Stimulated activated CD4-positive, alpha-beta T cell treated with anti-CD3 and anti-CD28 coated beads, Interleukin-12 subunit alpha, Interleukin-12 subunit beta, amount 100 ng/mL, for 24 hours (primary cell): ENCODE measurements at regions not wholly inside any gene's neighbourhood (a gene's known extent, or its start where the extent isn't known, plus 50 kb on each side); places are given as distances from the start of the nearest gene placed in this dataset.

Source experiments
- DNase-seq, 2 experiments: peaks; one replicate each; pipeline ENCODE4 v3.0.0-alpha.2; 2020; ENCODE audit warnings: low read depth in 2 of 2

DNA sequence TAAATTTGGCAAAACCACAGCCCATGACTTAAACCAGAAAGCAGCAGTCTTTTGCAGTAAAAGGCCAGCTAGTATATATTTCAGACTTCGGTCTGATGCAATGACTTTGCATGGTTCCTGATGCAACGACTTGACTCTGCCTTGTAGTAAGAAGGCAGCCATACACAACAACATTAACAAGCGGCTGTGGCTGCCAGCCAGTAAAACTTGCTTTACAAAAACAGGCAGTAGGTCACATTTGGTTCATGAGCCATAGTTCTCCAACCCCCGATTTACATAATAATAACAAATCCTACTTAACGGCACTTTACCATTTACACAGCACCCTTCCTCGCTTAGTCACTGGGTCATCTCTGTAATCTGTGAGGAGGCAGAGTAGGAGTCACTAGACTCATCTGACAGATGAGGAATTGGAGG lies 410.3 kb downstream of the LRATD1 start:
- no peak for DNase-seq

DNA sequence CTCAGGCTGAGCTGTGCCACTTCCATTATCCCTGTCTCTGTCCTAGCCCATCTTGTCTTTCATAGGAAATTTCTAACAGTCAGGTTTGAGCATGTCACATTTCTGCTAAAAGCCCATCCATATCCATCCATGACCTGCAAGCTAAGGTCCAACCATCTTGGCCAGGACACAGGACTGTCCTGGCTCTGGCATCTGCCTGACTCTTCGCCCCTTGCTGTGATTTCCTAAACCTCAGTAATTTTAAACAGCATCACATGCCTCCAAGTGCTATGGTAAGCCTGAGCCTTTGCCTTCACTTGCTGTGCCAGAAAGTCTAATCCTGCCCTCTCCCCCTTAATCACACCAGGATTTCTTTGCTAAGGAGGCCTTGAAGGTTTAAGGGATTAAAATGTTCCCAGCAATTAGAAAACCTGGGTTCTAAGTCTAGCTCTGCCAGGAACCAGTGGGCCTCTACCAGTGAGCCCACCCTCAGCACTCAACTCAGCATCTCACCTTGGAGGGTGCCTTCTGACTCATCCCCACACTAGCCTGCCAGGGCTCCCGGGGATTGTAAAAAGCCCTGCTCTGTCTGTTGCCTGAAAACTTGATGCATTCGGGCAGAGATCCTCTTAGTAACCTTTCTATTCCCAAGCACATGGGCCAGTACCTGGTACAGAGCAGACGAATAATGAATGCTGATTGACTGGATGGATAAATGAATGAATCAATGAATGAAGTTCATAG lies 411.0 kb downstream of the LRATD1 start:
- DNase-seq, result no peak

DNA sequence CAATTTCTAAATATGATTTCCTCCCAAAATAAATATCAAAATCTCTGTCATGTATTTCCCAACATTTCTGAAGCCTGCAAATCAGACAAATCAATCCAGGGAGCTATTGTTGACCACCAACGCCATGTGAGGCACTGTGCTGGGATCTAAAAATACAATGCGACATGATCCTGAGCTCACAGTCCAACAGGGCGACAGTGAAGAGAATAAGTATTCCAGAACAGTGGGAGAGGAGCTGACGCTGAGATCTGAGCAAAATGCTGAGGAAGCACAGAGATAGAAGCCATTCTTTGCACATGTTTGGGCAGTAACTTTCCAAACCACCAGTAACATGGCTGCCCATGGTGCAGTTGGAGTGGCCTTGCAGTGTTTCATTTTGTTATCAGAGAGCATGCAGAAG lies 412.5 kb downstream of the LRATD1 start:
- DNase-seq, result no peak

DNA sequence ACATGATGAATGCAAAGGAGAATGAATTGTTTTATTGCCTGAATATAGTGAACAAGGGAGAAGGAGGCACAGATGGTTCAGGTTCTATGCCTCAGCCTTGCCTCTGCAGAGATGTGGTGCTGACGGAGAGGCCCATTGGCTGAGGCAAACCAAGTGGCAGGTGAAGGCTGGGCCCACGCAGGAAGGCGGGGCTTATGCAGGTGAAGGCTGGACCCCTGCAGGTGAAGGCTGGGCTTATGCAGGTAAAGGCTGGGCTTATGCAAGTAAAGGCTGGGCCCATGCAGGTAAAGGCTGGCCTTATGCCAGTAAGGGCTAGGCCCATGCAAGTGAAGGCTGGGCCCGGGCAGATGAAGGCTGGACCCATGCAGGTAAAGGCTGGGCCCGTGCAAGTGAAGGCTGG lies 414.7 kb downstream of the LRATD1 start:
- DNase-seq, result no peak

GRCh38 chr2:15048000-15048399 lies 415.5 kb downstream of the LRATD1 start:
- no peak for DNase-seq

DNA sequence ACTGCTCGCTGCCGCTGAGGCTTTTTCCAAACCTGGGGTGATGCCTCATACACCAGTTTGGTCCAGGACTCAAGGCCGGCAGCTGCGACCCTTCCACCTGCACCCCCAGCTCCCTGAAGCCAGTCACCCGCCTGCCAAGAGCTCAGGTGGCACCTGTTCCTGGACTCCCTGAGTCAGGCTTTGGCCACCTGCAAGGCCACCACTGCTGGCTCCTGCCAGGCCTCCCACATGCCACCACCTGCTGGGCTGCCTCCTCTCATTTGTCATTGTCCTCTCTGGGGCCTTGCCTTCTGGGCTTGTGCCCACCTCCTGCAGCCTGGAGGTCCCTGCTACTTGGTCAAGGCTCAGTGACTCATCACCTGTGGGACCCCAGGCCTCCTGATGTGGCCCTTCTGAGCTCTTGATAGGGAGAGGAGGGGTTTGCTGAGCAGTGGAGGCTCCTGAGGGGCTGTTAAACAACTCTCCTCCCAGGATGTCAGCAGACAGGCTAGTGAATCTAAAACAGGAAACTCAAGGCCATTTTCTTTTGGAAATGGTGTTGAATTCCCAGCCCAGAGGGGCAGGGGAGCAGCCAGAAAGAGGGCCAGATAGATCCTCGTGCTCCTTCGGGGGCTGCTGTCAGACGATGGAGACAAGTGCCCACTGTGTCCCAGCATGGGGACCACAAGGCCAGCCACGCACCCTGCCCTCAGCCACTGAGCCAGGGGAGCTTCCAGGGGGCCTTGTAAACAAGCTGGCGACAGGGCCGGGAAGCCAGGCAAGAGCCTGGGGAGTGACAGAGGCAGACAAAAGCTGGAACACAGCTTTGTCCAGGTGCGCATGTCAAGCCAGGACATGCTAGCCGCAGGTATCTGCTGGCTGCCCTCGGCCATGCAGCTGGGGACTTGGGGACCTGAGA lies 416.8 kb downstream of the LRATD1 start:
- no peak for DNase-seq

- DNase-seq, result no peak
Measured at GRCh38 chr2:15050483-15050882, 418.0 kb downstream of the LRATD1 start.

DNA sequence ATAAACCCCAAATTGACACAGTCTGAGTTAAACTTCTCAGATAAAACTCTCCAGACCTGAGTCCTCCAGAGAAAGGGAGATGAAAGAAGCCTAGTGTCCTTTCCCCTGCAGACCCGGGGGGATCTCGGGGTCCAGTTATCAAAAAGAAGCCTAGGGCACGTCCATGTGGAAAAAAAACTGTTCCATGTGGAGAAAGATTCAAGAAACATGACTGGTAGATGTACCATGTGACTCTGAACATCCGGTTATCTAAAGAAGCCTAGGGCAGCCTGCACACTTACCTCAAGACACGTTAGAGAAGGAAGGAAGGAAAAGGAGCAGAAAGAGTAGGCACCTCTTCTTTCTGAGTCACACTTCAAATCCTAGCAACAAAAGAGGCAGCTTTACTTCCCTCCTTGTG lies 421.0 kb downstream of the LRATD1 start:
- DNase-seq, result no peak

DNA sequence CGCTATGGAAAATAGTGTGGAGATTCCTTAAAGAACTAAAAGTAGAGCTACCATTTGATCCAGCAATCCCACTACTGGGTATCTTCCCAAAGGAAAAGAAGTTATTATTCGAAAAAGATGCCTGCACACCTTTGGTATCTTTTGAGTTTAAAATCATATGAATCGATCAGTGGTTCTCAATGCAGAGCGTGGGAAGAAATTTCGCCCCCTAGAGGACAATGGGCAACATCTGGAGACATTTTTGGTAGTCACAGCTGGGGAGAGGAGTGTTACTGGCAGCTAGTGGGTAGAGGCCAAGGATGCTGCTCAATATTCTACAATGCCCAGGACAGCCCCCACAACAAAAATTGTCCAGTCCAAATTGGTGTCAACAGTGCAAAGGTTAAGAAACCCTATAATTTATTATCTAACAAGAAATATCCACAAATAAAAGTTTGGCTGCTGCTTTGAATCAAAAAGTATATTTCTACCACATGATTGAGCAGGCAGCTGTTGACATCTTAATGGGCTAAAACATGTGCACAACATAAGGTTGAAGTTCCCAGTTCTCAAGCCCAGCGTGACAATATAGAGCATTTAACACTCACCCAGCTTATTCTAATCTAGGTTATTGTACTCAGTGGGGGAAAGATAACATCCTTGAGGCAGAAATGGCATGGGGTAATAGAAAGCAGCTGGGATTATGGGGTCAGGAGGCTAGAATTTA lies 425.7 kb downstream of the LRATD1 start:
- peak in 1 of 2 experiments; percentile 4 for DNase-seq

DNA sequence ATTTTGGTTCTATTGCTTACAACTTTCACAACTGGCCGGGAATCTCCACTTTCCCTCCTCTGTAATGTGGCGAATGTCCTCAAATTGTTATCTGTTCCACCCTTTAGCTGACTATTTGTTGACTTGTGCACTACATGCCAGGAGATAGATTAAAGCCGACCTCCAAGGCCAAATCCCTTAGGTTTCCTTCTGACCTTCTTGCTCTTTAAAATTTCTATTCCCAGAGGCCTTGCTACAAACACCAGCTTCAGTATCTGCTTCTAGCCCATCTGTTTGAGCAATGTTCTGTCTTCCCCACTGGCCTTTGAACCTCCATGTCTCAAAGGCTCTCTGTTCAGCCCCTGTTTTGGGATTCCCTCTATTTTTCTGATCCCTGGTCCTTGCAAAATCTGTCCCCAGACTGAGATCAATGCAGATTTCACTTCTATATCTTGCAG lies 426.2 kb downstream of the LRATD1 start:
- DNase-seq, result no peak

DNA sequence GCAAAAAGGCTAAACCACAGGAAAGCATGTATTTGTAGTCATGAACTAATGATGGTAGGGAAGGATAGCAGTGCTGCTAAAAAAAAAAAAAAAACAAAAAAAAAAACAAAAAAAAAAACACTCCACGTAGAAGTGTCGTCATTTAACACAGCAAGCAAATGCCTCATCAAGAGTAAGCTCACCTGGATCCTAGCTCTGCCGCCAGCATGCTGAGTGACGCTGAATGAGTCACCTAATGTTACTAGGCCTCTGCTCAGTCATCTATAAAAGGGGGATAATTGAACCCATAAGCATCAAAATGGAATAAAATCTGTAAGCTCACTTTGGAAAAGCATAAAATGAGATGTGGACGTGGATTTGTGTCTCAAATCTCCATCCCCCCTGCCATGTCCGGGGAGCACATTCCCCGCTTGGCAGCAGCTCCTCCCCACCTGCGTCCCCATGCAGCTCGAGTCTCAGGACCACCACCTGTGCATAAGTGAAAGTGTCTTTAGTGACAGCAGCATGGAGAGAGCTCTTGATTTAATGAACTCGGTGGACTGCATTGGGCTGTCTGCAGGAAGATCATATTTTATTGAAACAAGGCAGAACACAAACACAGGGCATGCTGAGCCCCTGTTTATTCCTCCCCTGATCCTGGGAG lies 427.5 kb downstream of the LRATD1 start:
- DNase-seq, result no peak

- DNase-seq, result no peak
Measured at GRCh38 chr2:15061268-15061667, 428.8 kb downstream of the LRATD1 start.

- no peak for DNase-seq
Measured at GRCh38 chr2:15066138-15066537, 433.6 kb downstream of the LRATD1 start.

DNA sequence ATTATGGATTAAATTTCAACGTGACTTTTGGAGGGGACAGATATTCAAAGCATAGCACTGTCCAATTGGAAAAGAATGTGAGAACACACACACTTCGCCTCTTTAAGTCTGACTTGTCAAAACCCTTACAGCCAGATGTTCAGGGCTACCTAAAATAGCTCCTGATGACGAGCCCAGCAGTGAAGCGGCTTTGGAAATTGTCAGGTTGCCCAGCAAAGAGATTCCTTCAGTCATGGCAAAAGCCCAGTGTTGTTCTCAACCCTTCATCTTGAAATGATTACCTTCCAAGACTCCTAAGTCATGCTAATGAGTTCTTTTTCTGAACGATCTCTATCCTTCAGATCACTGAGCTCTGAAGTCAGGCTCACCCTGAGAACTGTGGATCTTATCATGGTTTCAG lies 436.6 kb downstream of the LRATD1 start:
- DNase-seq, result no peak

DNA sequence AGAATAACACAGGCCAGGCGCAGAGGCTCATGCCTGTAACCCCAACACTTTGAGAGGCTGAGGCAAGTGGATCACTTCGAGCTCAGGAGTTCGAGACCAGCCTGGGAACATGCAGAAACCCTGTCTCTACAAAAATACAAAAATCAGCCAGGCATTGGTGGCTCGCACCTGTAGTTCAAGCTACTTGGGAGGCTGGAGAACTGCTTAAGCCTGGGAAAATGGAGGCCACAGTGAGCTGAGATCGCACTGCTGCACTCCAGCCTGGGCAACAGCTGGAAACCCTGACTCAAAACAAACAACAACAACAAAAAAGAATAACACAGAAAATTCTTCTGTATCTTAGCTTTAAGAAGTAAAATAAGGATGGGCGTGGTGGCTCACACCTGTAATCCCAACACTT lies 440.3 kb downstream of the LRATD1 start:
- DNase-seq, result no peak

GRCh38 chr2:15073664-15074063 lies 441.1 kb downstream of the LRATD1 start:
- no peak for DNase-seq

- no peak for DNase-seq
Measured at GRCh38 chr2:15074319-15074718, 441.8 kb downstream of the LRATD1 start.

DNA sequence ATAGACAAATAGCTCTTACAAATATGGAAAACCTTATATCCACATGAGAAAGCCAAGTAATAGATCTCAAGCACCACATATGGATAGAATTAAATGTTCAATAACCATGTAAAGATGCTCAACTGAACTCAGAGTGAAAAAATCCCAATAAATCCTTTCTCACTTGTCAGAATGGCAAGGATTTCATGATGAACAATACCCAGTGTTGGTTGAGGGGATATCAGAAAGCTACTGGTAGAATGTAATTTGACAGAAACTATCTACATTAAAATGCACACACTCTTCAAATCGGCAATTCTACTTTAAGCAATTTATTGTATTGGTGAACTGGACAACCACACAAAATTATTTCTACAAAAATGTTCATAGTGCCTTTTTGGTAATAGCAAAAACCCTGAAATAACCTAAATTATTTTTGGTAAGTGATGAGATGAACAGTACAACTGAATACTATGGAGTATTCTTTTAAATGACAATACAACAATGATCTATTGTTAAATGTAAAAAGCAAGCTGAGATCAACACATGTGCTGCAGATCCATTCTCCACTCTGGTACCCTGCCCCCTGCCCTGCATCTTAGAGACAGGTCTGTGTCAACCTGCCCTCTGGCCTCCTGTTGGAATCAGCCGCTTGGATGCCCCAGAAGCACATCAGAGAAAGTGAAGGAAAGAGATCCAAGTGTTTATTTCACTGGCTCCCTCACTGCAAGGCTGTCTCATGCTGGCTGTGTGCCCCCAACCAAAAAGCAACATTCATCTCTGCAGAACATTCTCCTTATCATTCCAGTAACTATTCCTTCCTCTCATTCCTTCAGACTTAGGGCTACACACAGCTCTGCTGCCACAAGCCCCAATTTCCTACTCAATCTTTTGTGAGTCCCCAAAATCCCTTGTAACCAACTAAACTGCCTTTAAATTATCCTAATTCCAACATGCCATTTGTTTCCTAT lies 442.5 kb downstream of the LRATD1 start:
- no peak for DNase-seq

- DNase-seq, result no peak
Measured at GRCh38 chr2:15076668-15077067, 444.2 kb downstream of the LRATD1 start.

DNA sequence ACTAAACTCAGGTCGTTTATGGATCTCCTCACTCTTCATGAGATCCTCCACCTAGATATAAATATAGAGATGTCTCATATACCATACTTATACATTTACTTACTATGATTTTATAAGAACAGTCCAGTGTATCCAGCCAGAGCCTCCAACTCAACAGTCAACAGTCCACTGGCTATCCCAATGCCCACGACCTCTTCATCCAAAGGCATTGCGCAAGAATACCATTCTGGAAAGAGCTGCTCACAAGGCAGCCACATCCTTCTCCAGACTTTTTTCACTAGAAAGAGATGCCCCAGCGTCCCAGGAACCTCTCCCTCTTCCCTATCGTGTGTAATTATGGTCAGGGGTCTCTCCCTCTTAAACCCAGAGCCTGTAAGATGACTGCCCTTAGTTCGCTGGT lies 448.8 kb downstream of the LRATD1 start:
- no peak for DNase-seq
